IMR-90 (cell line): ENCODE measurements at regions not wholly inside any gene's neighbourhood (a gene's known extent, or its start where the extent isn't known, plus 50 kb on each side); places are given as distances from the start of the nearest gene placed in this dataset.

Experiments used
- ATAC-seq: fragments of 200-7000 bp; cut with Tn5 transposase; 2 replicates; pipeline ENCODE4 v1.9.1; 2020; ENCODE audit warnings: low read depth, mild to moderate bottlenecking, moderate library complexity
- BruUV-seq: library from RNA; stranded (reverse); fragments of 400-500 nt; replicated peaks from 2 replicates; lab custom pipeline; 2021; lab: Mats Ljungman, UMichigan
- CTCF ChIA-PET: fragments of 300-600 bp; formaldehyde crosslinking; extraction: SDS; loops from one replicate; lab custom pipeline; 2021; ENCODE audit warnings: antibody characterized with exemption; lab: Yijun Ruan, JAX
- POLR2A ChIA-PET: fragments of 300-600 bp; sonication (Branson Sonifier 250); formaldehyde crosslinking; loops from one replicate; lab custom pipeline; 2022; ENCODE audit warnings: antibody characterized with exemption; ENCODE audit not compliant: unreplicated experiment; lab: Charles Lee
- DNase-seq: peaks from one replicate; pipeline ENCODE4 v3.0.0; 2013
- H2AFZ ChIP-seq: replicated peaks from 2 replicates; pipeline ENCODE3; 2013; ENCODE audit warnings: low read length, mild to moderate bottlenecking; ENCODE audit not compliant: poor library complexity
- H2AK5ac ChIP-seq: 2 replicates; pipeline ENCODE4 v1.6.1; 2013; ENCODE audit warnings: low read depth, low read length, inconsistent platforms
- H2AK9ac ChIP-seq: replicated peaks from 2 replicates; pipeline ENCODE3; 2013; ENCODE audit warnings: mild to moderate bottlenecking, low read depth, low read length, moderate library complexity; ENCODE audit not compliant: poor library complexity
- H2BK120ac ChIP-seq: 2 replicates; pipeline ENCODE4 v1.6.1; 2013; ENCODE audit warnings: low read depth, low read length, inconsistent platforms
- H2BK15ac ChIP-seq: 3 replicates; pipeline ENCODE4 v1.6.1; 2013; ENCODE audit warnings: low read depth, low read length, inconsistent platforms
- H2BK20ac ChIP-seq: 2 replicates; pipeline ENCODE4 v1.6.1; 2013; ENCODE audit warnings: low read depth, mild to moderate bottlenecking, inconsistent platforms, low read length, moderate library complexity
- H2BK5ac ChIP-seq: 2 replicates; pipeline ENCODE4 v1.6.1; 2013; ENCODE audit warnings: mild to moderate bottlenecking, low read depth, low read length, inconsistent platforms; ENCODE audit not compliant: poor library complexity, severe bottlenecking
- H3K14ac ChIP-seq: replicated peaks from 2 replicates; pipeline ENCODE4 v1.6.1; 2013; ENCODE audit warnings: low read depth, low read length, inconsistent platforms
- H3K18ac ChIP-seq: 2 replicates; pipeline ENCODE4 v1.6.1; 2013; ENCODE audit warnings: low read depth, low read length, control low read depth
- H3K23ac ChIP-seq: 2 replicates; pipeline ENCODE4 v1.6.1; 2013; ENCODE audit warnings: low read depth, low read length, inconsistent platforms
- H3K27ac ChIP-seq: 2 replicates; pipeline ENCODE4 v1.5.1; 2013; ENCODE audit warnings: mild to moderate bottlenecking, control low read depth, low read length; ENCODE audit not compliant: insufficient read depth
- H3K27me3 ChIP-seq: 2 replicates; pipeline ENCODE4 v1.6.1; 2013; ENCODE audit warnings: low read length; ENCODE audit not compliant: control insufficient read depth, insufficient read depth
- H3K36me3 ChIP-seq: 2 replicates; pipeline ENCODE4 v1.6.1; 2013; ENCODE audit warnings: low read length, mixed read lengths; ENCODE audit not compliant: control insufficient read depth, insufficient read depth
- H3K4ac ChIP-seq: 2 replicates; pipeline ENCODE4 v1.6.1; 2013; ENCODE audit warnings: low read depth, low read length, inconsistent platforms
- H3K4me1 ChIP-seq: 2 replicates; pipeline ENCODE4 v1.6.1; 2013; ENCODE audit warnings: low read length, mixed read lengths; ENCODE audit not compliant: control insufficient read depth, insufficient read depth
- H3K4me2 ChIP-seq: 2 replicates; pipeline ENCODE4 v1.6.1; 2013; ENCODE audit warnings: low read depth, mild to moderate bottlenecking, control low read depth, low read length, moderate library complexity
- H3K4me3 ChIP-seq: 2 replicates; pipeline ENCODE4 v1.5.1; 2013; ENCODE audit warnings: low read depth, mild to moderate bottlenecking, control low read depth, low read length, moderate library complexity; ENCODE audit not compliant: insufficient read depth
- H3K56ac ChIP-seq: 2 replicates; pipeline ENCODE4 v1.6.1; 2013; ENCODE audit warnings: low read length, inconsistent platforms; ENCODE audit not compliant: insufficient read depth; ENCODE audit errors: extremely low read depth
- H3K79me1 ChIP-seq, 2 experiments: 2 replicates each; pipeline ENCODE4 v1.6.1; 2013; ENCODE audit warnings: low read length in 2 of 2, inconsistent platforms in 1 of 2, low read depth in 1 of 2
- H3K9ac ChIP-seq: 2 replicates; pipeline ENCODE4 v1.6.1; 2013; ENCODE audit warnings: low read depth, low read length, control low read depth
- H3K9me1 ChIP-seq: 2 replicates; pipeline ENCODE4 v1.6.1; 2013; ENCODE audit warnings: low read length, inconsistent platforms; ENCODE audit not compliant: insufficient read depth
- H3K9me3 ChIP-seq: 2 replicates; pipeline ENCODE4 v1.6.1; 2013; ENCODE audit warnings: low read length; ENCODE audit not compliant: control insufficient read depth, insufficient read depth
- H4K20me1 ChIP-seq: 2 replicates; pipeline ENCODE4 v1.6.1; 2013; ENCODE audit warnings: low read length, inconsistent platforms; ENCODE audit not compliant: insufficient read depth
- H4K5ac ChIP-seq: 2 replicates; pipeline ENCODE4 v1.6.1; 2013; ENCODE audit warnings: mild to moderate bottlenecking, low read depth, low read length, control low read depth
- H4K8ac ChIP-seq, 2 experiments: 2 replicates each; pipeline ENCODE4 v1.6.1; 2013; ENCODE audit warnings: low read depth in 2 of 2, low read length in 2 of 2, control low read depth in 1 of 2, inconsistent platforms in 1 of 2
- H4K91ac ChIP-seq: 2 replicates; pipeline ENCODE4 v1.6.1; 2013; ENCODE audit warnings: low read depth, low read length, inconsistent platforms; ENCODE audit not compliant: insufficient read depth
- NFE2L2 ChIP-seq: fragments of 150-350 bp; IDR thresholded peaks from 2 replicates; pipeline ENCODE4 v1.6.1; 2016; ENCODE audit warnings: low read depth, mild to moderate bottlenecking, low read length
- RCOR1 ChIP-seq: IDR thresholded peaks from 2 replicates; pipeline ENCODE4 v1.6.1; 2012; ENCODE audit warnings: mild to moderate bottlenecking, low read length, improper control_type of control experiment; ENCODE audit not compliant: insufficient replicate concordance
- WGBS, 2 experiments: methylation state at CpG; one replicate each; pipeline versions ENCODE4 v1.1.5 to v1.1.7; 2013; ENCODE audit warnings: missing lambda C conversion rate in 2 of 2; ENCODE audit not compliant: insufficient read length in 1 of 2; ENCODE audit errors: extremely low coverage in 2 of 2; 5-methylcytosine and 5-hydroxymethylcytosine counted together
- dilution Hi-C: fragments of 300-500 bp; cut with HindIII; formaldehyde crosslinking; loops from one replicate; pipeline ENCODE4 v1.14.3; 2018; ENCODE audit warnings: low sequenced_read_pairs; ENCODE audit not compliant: unreplicated experiment
- in situ Hi-C: fragments of 300-500 bp; cut with MboI; formaldehyde crosslinking; loops from 3 replicates; pipeline ENCODE4 v1.14.3; 2019; ENCODE audit warnings: low sequenced_read_pairs, inconsistent platforms, mixed read lengths
- intact Hi-C: fragments of 100-400 bp; cut with micrococcal nuclease; formaldehyde crosslinking; loops from 2 replicates; pipeline ENCODE4 v1.10.0; 2022

- ChIA-PET POLR2A (no interaction called here), CTCF (no interaction called here)
- Histone ChIP-seq H3K23ac (no peak overlapping the region), H3K79me1 (no peaks in the 10 kb centered on the region), H2BK15ac (no peak overlapping the region), H2BK5ac (no peak overlapping the region), H3K27me3 (no peaks in the 10 kb centered on the region), H3K36me3 (no peaks in the 10 kb centered on the region), H4K91ac (no peak overlapping the region), H3K14ac (no peak overlapping the region), H2AK9ac (no peak overlapping the region), H3K9ac (no peak overlapping the region), H3K9me1 (no peaks in the 10 kb centered on the region), H3K4me3 (no peak overlapping the region), H3K18ac (no peak overlapping the region), H3K27ac (no peak overlapping the region), H2AFZ (no peak overlapping the region), H4K5ac (no peak overlapping the region), H4K20me1 (no peaks in the 10 kb centered on the region), H4K8ac (no peak overlapping the region), H2BK20ac (no peak overlapping the region), H3K9me3 (0 out of 2 replicates have a peak, but pooled peaks cover 2% of the 10 kb centered on the region), H3K4me1 (no peaks in the 10 kb centered on the region), H2BK120ac (no peak overlapping the region), H3K4me2 (no peak overlapping the region), H2AK5ac (no peak overlapping the region), H3K4ac (no peak overlapping the region), H3K56ac (no peak overlapping the region)
- in situ Hi-C loops (no loop called here), dilution Hi-C loops (no loop called here), intact Hi-C loops (no loop called here)
- BruUV-seq = no TSS peak
- no CpG with 5 or more reads among the region's 5 CpGs for WGBS, 2 experiments
- ATAC-seq = no peak
- no peak for TF ChIP-seq NFE2L2
- no peak for TF ChIP-seq RCOR1
- no peak for DNase-seq
Observed at GRCh38 chr18:38520786-38521185, 955.2 kb upstream of the CELF4 start.
